Endothelial cell of umbilical vein (primary cell): ENCODE measurements at regions not wholly inside any gene's neighbourhood (a gene's known extent, or its start where the extent isn't known, plus 50 kb on each side); places are given as distances from the start of the nearest gene placed in this dataset.

Source experiments
- BruUV-seq: library from RNA; stranded (reverse); fragments of 400-500 nt; replicated peaks from 2 replicates; lab custom pipeline; 2021; lab: Mats Ljungman, UMichigan
- CTCF ChIA-PET: fragments of 300-600, 350-600 bp; sonication (Branson Sonifier 250); formaldehyde crosslinking; loops from one replicate; lab custom pipeline; 2021; ENCODE audit warnings: antibody characterized with exemption, inconsistent platforms; lab: Charles Lee
- POLR2A ChIA-PET: fragments of 300-600, 350-600 bp; sonication (Branson Sonifier 250); formaldehyde crosslinking; loops from one replicate; lab custom pipeline; 2021; ENCODE audit warnings: antibody characterized with exemption, inconsistent platforms; lab: Charles Lee
- DNase-seq: peaks from one replicate; pipeline ENCODE4 v3.0.0-alpha.2; 2011; ENCODE audit warnings: low read depth, low spot score
- FAIRE-seq: peaks from 2 replicates; lab custom pipeline; 2011; peaks lifted over from hg19 to GRCh38; lab: Jason Lieb, UNC
- H2AFZ ChIP-seq: 2 replicates; pipeline ENCODE4 v1.6.0; 2012; ENCODE audit warnings: low read depth, low read length, control low read depth, inconsistent platforms
- H3K27ac ChIP-seq: 2 replicates; pipeline ENCODE4 v1.5.1; 2011; ENCODE audit warnings: low read depth, mild to moderate bottlenecking, control low read depth, low read length, moderate library complexity; ENCODE audit not compliant: insufficient read depth
- H3K27me3 ChIP-seq, 2 experiments: 2 replicates each; pipeline versions ENCODE4 v1.6.0 to v1.6.1; 2011; ENCODE audit warnings: low read length in 2 of 2, mixed read lengths in 1 of 2; ENCODE audit not compliant: control insufficient read depth in 2 of 2, insufficient read depth in 2 of 2
- H3K36me3 ChIP-seq, 2 experiments: 2 replicates in 1 of 2; 3 replicates in 1 of 2; pipeline ENCODE4 v1.5.1; 2011; ENCODE audit warnings: low read length in 2 of 2, mild to moderate bottlenecking in 1 of 2, moderate library complexity in 1 of 2; ENCODE audit not compliant: control insufficient read depth in 2 of 2, insufficient read depth in 2 of 2; ENCODE audit errors: extremely low read depth in 1 of 2
- H3K4me1 ChIP-seq: 3 replicates; pipeline ENCODE4 v1.5.1; 2011; ENCODE audit warnings: mild to moderate bottlenecking, low read length; ENCODE audit not compliant: control insufficient read depth, insufficient read depth; ENCODE audit errors: extremely low read depth
- H3K4me2 ChIP-seq: 2 replicates; pipeline ENCODE4 v1.6.1; 2011; ENCODE audit warnings: low read length, control low read depth, mixed read lengths; ENCODE audit not compliant: insufficient read depth
- H3K4me3 ChIP-seq, 3 experiments: fragments of 200-600 bp in 1 of 3; sonication (generic), shearing (Covaris generic) in 1 of 3; replicated peaks in 1 of 3; 2 replicates each; pipeline ENCODE4 v1.5.1; 2011 to 2016; ENCODE audit warnings: control low read depth in 3 of 3, low read length in 3 of 3, mild to moderate bottlenecking in 2 of 3, inconsistent platforms in 1 of 3, low read depth in 1 of 3, moderate library complexity in 1 of 3; ENCODE audit not compliant: insufficient read depth in 1 of 3
- H3K79me2 ChIP-seq: 2 replicates; pipeline ENCODE4 v1.6.0; 2012; ENCODE audit warnings: low read length, inconsistent platforms; ENCODE audit not compliant: control insufficient read depth, insufficient read depth
- H3K9ac ChIP-seq: replicated peaks from 2 replicates; pipeline ENCODE3; 2011; ENCODE audit warnings: low read length, control low read depth; ENCODE audit not compliant: insufficient read depth; ENCODE audit errors: extremely low read depth
- H3K9me1 ChIP-seq: replicated peaks from 3 replicates; pipeline ENCODE4 v1.6.0; 2011; ENCODE audit warnings: mild to moderate bottlenecking, low read length; ENCODE audit not compliant: control insufficient read depth, insufficient read depth; ENCODE audit errors: extremely low read depth
- H3K9me3 ChIP-seq: replicated peaks from 2 replicates; pipeline ENCODE4 v1.5.1; 2012; ENCODE audit warnings: low read length, inconsistent platforms; ENCODE audit not compliant: control insufficient read depth, insufficient read depth
- H4K20me1 ChIP-seq: replicated peaks from 2 replicates; pipeline ENCODE3; 2011; ENCODE audit warnings: mild to moderate bottlenecking, low read length; ENCODE audit not compliant: control insufficient read depth, insufficient read depth; ENCODE audit errors: extremely low read depth
- EZH2 ChIP-seq: IDR thresholded peaks from 2 replicates; pipeline ENCODE4 v1.6.1; 2012; ENCODE audit warnings: borderline replicate concordance, low read depth, mild to moderate bottlenecking, moderate library complexity, low read length, inconsistent platforms; ENCODE audit not compliant: severe bottlenecking
- FOS ChIP-seq: IDR thresholded peaks from 2 replicates; pipeline ENCODE4 v1.6.1; 2011; ENCODE audit warnings: mild to moderate bottlenecking, low read length, moderate library complexity, borderline replicate concordance; ENCODE audit not compliant: insufficient read depth
- GATA2 ChIP-seq: IDR thresholded peaks from 2 replicates; pipeline ENCODE4 v1.7.0; 2011; ENCODE audit warnings: low read depth, mild to moderate bottlenecking, moderate library complexity, mixed read lengths, low read length; ENCODE audit not compliant: insufficient read length, insufficient read depth
- JUN ChIP-seq: IDR thresholded peaks from 2 replicates; pipeline ENCODE4 v1.6.1; 2011; ENCODE audit warnings: borderline replicate concordance, low read depth; ENCODE audit not compliant: insufficient read length, insufficient read depth
- MAX ChIP-seq: IDR thresholded peaks from 2 replicates; pipeline ENCODE4 v1.6.1; 2011; ENCODE audit not compliant: insufficient read depth, insufficient read length
- MYC ChIP-seq: IDR thresholded peaks from one replicate; pipeline ENCODE4 v1.6.1; 2011; ENCODE audit warnings: mild to moderate bottlenecking, low read depth, low read length
- POLR2A ChIP-seq: IDR thresholded peaks from 2 replicates; pipeline ENCODE4 v1.6.1; 2012; ENCODE audit warnings: low read depth, mild to moderate bottlenecking, control low read depth, low read length
- POLR2AphosphoS5 ChIP-seq: IDR thresholded peaks from 2 replicates; pipeline ENCODE4 v1.6.1; 2012; ENCODE audit warnings: low read depth, mild to moderate bottlenecking, control low read depth, low read length, moderate library complexity; ENCODE audit not compliant: insufficient read depth
- dilution Hi-C: fragments of 300-500 bp; cut with MboI; formaldehyde crosslinking; loops from one replicate; pipeline ENCODE4 v1.15.0; 2019; ENCODE audit warnings: low sequenced_read_pairs; ENCODE audit not compliant: extremely low pct_ligation_motif_present
- intact Hi-C: fragments of 100-400 bp; cut with micrococcal nuclease; formaldehyde crosslinking; loops from one replicate; pipeline ENCODE4 v1.10.0; 2022
- TF ChIP-seq, protein P1 (sequence below), 2 donors: IDR thresholded peaks; 1 replicate in 1 of 2; 2 replicates in 1 of 2; pipeline ENCODE4 v1.5.1; 2011; ENCODE audit warnings: low read length in 2 of 2, mild to moderate bottlenecking in 2 of 2, moderate library complexity in 2 of 2, control low read depth in 1 of 2, inconsistent platforms in 1 of 2, low read depth in 1 of 2; ENCODE audit not compliant: insufficient read depth in 1 of 2; ENCODE audit errors: extremely low read depth in 1 of 2

DNA sequence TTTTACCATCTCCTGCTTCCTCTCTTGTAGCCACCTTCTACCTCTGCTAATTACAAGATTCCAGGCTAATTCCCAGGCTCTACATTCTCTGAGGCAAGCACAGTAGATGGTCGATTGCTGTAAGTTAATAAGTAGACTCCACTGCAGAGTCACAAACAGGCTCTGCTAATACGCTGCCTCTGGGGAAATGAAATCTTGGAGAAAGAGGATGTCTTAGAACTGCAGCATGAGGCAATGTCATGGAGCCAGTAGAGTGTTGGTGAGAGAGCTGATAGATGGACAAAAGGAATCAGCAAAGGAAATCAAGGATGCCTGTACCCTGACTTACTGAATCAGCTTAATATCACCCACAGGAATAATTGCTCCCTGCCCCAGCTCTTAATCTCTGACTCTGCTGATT, 1260.3 kb downstream of the XPNPEP1 start:
- ChIA-PET CTCF (no interaction called here), POLR2A (no interaction called here)
- Histone ChIP-seq H3K9me1 (no peaks in the 10 kb centered on the region), H3K27me3 (no peaks in the 10 kb centered on the region), H3K4me1 (no peaks in the 10 kb centered on the region), H3K79me2 (no peaks in the 10 kb centered on the region), H4K20me1 (no peaks in the 10 kb centered on the region), H3K27ac (no peak overlapping the region), H3K9ac (no peak overlapping the region), H3K4me3 (no peak overlapping the region), H3K36me3 (no peaks in the 10 kb centered on the region), H2AFZ (no peak overlapping the region), H3K9me3 (peaks cover 5% of the 10 kb centered on the region), H3K4me2 (no peak overlapping the region)
- DNase-seq (no peak), FAIRE-seq (no peak)
- BruUV-seq = no TSS peak
- dilution Hi-C loops = no loop called here
- TF ChIP-seq POLR2AphosphoS5 (no peak), JUN (no peak), MAX (no peak), EZH2 (no peak), MYC (no peak), FOS (no peak), POLR2A (no peak), GATA2 (no peak)
- TF ChIP-seq, protein P1, sequence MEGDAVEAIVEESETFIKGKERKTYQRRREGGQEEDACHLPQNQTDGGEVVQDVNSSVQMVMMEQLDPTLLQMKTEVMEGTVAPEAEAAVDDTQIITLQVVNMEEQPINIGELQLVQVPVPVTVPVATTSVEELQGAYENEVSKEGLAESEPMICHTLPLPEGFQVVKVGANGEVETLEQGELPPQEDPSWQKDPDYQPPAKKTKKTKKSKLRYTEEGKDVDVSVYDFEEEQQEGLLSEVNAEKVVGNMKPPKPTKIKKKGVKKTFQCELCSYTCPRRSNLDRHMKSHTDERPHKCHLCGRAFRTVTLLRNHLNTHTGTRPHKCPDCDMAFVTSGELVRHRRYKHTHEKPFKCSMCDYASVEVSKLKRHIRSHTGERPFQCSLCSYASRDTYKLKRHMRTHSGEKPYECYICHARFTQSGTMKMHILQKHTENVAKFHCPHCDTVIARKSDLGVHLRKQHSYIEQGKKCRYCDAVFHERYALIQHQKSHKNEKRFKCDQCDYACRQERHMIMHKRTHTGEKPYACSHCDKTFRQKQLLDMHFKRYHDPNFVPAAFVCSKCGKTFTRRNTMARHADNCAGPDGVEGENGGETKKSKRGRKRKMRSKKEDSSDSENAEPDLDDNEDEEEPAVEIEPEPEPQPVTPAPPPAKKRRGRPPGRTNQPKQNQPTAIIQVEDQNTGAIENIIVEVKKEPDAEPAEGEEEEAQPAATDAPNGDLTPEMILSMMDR (IDR thresholded peaks at IDR 0.05; ENCODE audit: extremely low read depth in 1 of 2, insufficient read depth in 1 of 2, low read depth in 1 of 2, low read length in 2 of 2) = no peak
- intact Hi-C loops = no loop called here
